GM12878 (cell line): ENCODE measurements at regions not wholly inside any gene's neighbourhood (a gene's known extent, or its start where the extent isn't known, plus 50 kb on each side); places are given as distances from the start of the nearest gene placed in this dataset.

Experiments
- GATAD2B ChIP-seq: fragments of 450-650 bp; conservative IDR thresholded peaks from 2 replicates; pipeline ENCODE4 v1.6.1; 2017; ENCODE audit warnings: low read depth, mild to moderate bottlenecking, moderate library complexity
- POLR2AphosphoS5 ChIP-seq: IDR thresholded peaks from 2 replicates; pipeline ENCODE4 v1.6.1; 2011; ENCODE audit warnings: mild to moderate bottlenecking, low read length, inconsistent platforms
- TF ChIP-seq, protein P1 (sequence below): fragments of 450-650 bp; IDR thresholded peaks from 2 replicates; pipeline ENCODE4 v1.6.1; 2014; ENCODE audit warnings: mild to moderate bottlenecking
- TF ChIP-seq, protein P2 (sequence below): IDR thresholded peaks from 2 replicates; pipeline ENCODE4 v1.6.1; 2011; ENCODE audit warnings: borderline replicate concordance, low read depth, mild to moderate bottlenecking, moderate library complexity, mixed read lengths, low read length; ENCODE audit not compliant: insufficient read depth; ENCODE audit errors: extremely low read length

DNA sequence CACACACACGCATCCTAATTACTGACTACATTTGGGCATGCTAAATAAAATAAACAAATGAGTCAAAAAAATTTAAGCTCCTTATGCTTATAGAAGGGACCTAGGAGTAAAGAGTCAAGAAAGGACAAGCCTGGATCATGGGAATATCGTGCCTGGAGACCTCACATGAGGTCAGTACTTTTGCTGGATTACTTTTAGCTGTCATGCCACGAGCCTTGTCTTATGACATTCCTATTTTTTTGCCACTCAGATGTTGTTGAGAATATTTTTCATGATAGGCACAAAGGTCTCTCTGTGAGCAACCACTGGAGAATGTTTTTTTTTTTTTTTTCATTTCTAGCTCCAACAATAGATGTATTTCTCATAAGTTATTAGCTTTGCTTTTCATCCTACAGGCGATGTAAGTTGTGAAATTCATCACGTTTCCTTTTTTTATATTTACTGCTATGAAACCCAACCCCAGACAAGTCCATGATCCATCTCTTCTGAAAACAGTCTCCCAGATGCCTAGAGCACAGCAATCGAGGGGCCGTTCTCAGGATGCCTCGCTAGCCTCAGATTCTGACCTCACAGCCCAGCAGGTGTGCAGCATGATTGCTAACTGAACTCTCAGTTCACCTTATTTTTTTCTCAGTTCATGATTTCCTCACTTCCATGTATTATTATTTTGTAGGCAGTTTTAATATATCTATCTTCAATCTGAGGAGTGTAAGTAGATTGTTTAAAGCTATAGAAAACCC lies 464.5 kb downstream of the IRS1 start:
- TF ChIP-seq GATAD2B: no peak
- TF ChIP-seq POLR2AphosphoS5: no peak
- TF ChIP-seq, protein P1, sequence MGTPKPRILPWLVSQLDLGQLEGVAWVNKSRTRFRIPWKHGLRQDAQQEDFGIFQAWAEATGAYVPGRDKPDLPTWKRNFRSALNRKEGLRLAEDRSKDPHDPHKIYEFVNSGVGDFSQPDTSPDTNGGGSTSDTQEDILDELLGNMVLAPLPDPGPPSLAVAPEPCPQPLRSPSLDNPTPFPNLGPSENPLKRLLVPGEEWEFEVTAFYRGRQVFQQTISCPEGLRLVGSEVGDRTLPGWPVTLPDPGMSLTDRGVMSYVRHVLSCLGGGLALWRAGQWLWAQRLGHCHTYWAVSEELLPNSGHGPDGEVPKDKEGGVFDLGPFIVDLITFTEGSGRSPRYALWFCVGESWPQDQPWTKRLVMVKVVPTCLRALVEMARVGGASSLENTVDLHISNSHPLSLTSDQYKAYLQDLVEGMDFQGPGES: no peak
- TF ChIP-seq, protein P2, sequence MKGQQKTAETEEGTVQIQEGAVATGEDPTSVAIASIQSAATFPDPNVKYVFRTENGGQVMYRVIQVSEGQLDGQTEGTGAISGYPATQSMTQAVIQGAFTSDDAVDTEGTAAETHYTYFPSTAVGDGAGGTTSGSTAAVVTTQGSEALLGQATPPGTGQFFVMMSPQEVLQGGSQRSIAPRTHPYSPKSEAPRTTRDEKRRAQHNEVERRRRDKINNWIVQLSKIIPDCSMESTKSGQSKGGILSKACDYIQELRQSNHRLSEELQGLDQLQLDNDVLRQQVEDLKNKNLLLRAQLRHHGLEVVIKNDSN: no peak
